ENCODE measurements at regions not wholly inside any gene's neighbourhood (a gene's known extent, or its start where the extent isn't known, plus 50 kb on each side); places are given as distances from the start of the nearest gene placed in this dataset.

DNA sequence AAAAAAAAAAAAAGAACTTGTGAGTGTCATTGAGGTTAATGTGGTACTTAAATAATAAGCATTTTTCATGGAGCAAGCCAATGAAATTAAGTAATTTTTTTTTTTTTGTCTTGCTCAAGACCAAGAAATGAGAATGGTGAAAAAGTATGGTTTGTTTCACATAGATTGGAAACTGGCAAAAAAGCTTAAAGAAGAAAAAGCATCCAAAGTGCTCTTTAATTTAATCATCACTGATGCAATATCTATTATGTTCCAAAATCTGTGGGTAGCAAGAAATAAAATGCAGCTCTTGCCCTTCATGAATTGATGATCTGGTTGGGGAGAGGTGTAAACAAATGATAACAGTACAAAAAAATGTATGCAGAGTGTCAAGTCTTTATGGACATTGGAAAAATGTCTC, 980.6 kb downstream of the REEP3 start:
- no peak for DNase-seq (ENCODE audit: low read depth in 2 of 2)

DNA sequence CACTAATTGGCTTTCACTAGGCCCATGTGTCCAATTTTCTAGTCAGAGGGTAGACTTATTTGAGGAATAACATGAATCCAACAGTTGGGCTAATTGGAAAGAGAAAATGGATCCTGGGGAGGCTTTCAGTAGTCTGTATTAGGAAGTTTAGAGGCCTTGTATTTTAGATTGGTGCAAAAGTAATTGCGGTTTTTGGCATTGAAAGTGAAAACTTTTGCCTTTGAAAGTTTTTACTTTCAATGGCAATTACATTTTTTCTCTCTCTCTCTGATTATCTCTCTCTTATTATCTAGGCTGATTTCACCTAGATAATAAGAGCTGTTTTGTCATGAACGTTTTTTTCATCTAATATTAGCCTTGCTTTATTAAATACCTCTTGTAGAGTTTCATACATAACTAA, 981.7 kb downstream of the REEP3 start:
- DNase-seq (ENCODE audit: low read depth in 2 of 2), result no peak

DNA sequence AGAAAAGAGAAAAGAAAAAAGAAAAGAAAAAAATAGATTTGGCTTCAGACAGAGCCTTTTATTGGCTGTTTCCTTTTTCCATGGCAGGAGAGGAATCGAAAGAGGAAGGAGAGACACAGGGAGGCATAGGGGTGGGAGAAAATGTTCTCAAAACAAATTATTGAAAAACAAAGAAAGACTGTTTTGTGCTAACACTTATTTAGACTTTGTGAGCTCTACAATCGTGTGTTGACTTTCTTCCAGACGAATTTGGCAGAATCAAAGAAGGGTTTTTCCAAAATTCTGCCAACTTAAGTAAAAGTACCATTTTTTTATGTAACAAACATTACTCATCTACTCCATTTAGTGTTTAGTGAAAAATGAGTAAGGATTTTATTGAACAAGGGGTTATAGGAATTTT, 982.2 kb downstream of the REEP3 start:
- no peak for DNase-seq (ENCODE audit: low read depth in 2 of 2)

DNA sequence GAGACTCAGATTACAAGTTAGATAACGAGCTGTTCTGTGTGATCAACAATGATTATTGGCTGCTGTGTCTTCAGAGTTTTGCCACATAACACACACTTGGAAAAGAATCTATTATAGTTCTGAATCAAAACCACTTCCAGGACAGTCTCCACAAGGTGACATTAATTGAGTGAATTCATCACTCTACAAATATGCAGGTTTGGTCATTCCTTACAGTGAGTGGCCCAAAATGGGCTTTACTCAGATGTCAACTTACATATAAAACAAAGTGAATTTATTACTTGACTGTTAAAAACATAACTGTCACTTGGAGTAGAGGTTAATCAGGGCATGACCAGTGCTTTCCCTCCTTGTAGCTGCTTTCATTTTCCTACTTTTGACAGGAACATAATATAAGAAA, 984.3 kb downstream of the REEP3 start:
- no peak for DNase-seq (ENCODE audit: low read depth in 2 of 2)

DNA sequence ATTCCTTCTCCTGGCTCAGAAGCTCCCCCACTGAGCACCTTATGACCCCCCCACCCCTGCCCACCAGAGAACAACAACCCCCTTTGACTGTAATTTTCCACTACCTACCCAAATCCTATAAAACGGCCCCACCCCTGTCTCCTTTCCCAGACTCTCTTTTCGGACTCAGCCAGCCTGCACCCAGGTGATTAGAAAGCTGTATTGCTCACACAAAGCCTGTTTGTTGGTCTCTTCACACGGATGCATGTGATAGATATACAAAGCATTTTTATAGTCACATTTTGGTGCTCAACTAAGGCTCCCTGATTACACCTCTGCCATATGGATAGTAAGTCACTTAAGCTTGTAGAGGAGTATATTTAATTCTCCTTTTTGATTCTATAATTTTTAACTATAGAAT, 985.8 kb downstream of the REEP3 start:
- DNase-seq (ENCODE audit: low read depth in 2 of 2), result no peak

GRCh38 chr10:64507651-64508028, 986.4 kb downstream of the REEP3 start:
- DNase-seq (ENCODE audit: low read depth in 2 of 2), result no peak

DNA sequence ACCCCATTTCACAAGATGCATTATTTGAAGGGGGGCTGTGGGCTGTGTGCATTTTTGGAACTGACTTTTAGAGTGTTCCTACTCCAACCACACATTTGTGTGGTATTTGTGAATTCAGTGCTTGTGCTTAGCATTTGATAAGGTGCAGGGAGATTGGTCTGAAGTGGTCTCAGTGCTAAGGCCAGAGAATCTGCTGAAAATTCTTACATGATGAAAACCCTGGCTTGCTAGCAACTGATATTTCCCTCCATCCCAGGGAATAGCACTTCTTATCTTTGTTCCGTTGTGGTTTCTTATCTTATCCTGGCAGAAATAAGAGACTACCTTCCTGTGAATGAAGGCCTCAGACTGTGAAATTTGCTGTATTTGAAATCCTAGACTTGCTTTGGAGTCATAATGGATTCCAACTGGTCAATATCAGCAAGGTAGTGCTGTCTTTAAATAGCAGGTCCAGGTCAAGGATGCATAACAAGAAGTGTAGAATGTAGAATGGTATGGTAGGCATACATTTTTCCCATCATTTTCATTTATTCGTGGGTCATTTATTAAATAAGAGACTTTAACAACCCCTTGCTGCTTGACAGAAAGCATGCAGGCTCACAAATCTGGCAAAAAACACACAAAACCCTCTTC, 986.9 kb downstream of the REEP3 start:
- no peak for DNase-seq (ENCODE audit: low read depth in 2 of 2)

GRCh38 chr10:64515970-64516699, 994.9 kb downstream of the REEP3 start:
- DNase-seq (ENCODE audit: low read depth in 2 of 2), result no peak

GRCh38 chr10:64518456-64518855, 997.3 kb downstream of the REEP3 start:
- no peak for DNase-seq (ENCODE audit: low read depth in 2 of 2)

DNA sequence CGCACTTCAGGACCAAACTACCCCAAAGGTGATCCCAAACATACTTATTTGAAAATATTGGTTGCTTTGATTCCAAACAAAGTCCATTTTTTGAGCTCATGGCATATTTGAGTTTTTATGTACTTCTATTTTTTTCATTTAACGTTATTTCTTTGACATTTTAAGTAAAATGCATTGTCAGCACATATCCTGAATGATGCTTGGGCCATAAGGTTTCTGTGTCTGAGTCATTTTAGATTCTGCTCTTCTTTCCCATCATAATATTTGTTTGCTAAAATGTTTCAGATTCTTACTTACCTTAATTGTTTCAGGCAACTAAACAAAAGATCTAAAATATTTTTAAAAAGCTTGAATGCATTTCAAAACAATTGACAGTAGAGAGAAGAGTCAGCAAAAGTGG, 998.2 kb downstream of the REEP3 start:
- DNase-seq (ENCODE audit: low read depth in 2 of 2), result no peak

- no peak for DNase-seq (ENCODE audit: low read depth in 2 of 2)
Measured at GRCh38 chr10:64519831-64520230, 998.6 kb downstream of the REEP3 start.

DNA sequence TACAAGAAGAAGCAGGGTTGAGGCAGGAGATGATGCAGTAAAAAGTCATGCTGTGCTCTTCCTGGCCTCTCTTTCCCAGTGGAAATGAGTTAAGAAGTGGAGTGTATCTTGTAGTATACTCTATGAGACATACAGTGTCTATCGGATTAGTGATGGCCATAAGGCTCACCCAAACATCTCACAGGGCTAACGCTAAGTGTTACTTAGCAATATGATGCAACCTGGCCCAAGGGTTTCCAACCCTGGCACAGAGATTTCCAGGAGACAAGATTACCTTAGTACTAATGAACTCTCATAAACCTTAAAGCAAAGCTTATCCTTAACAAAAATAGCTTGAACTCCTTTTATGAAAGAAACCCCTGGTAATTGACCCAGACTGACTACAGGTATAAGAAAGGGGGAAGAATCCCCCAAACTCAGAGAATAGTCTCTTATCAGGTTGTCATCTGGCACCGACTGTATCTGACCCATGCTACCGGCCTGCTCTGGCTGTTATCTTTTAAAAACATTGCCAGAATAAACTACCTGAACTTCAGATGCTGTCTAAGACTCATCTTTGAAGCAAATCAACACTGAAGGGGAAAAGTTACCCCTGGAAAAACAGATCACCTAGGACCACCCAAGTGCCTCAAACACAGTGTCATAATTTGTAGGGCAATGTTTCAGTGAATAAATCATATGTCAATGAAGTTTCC, 1002.0 kb downstream of the REEP3 start:
- DNase-seq (ENCODE audit: low read depth in 2 of 2), result no peak

DNA sequence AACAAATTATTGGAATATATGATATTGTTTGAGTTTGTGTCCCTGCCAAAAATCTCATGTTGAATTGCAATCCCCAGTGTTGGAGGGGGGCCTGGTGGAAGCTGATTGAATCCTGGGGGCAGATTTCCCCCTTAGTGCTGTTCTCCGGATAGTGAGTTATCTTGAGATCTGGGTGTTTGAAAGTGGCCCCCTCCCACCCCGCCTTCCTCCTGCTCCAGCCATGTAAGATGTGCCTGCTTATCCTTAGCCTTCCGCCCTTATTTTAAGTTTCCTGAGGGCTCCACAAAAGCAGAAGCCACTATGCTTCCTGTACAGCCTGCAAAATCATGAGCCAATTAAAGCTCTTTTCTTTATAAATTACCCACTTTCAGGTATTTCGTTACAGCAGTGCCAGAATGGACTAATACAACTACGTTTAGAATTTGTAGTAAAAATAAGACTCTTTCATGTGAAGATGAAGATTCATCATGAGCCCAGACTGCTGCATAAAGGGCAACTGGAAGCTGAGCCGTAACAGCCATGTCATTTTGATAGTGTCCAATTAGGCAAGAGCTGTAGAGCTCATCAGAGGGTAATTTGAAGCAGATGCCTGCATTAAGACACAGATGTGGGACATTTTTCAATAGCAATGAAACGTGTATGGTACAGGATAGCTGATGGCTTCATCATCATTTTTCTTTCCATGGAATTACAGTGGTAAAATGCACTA, 1007.2 kb downstream of the REEP3 start:
- DNase-seq (ENCODE audit: low read depth in 2 of 2), result no peak

DNA sequence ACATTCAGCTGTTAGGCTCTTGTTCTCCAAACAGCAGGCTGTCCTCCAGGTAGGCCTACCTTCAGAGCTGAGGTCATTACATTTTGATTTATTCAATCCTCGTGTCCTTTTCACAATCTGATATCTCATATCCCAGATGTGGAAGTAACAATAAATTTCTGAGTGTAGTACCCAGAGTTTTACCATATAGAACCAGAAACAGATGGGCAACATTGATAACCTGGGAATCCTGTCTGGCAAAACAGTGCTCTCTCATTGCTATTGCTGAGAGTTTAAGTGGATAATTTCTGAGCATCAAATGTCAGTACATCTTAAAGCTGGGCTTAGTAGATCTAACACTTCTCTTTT, 1007.8 kb downstream of the REEP3 start:
- no peak for DNase-seq (ENCODE audit: low read depth in 2 of 2)

- DNase-seq (ENCODE audit: low read depth in 2 of 2), result no peak
Measured at GRCh38 chr10:64534616-64535015, 1013.4 kb downstream of the REEP3 start.

DNA sequence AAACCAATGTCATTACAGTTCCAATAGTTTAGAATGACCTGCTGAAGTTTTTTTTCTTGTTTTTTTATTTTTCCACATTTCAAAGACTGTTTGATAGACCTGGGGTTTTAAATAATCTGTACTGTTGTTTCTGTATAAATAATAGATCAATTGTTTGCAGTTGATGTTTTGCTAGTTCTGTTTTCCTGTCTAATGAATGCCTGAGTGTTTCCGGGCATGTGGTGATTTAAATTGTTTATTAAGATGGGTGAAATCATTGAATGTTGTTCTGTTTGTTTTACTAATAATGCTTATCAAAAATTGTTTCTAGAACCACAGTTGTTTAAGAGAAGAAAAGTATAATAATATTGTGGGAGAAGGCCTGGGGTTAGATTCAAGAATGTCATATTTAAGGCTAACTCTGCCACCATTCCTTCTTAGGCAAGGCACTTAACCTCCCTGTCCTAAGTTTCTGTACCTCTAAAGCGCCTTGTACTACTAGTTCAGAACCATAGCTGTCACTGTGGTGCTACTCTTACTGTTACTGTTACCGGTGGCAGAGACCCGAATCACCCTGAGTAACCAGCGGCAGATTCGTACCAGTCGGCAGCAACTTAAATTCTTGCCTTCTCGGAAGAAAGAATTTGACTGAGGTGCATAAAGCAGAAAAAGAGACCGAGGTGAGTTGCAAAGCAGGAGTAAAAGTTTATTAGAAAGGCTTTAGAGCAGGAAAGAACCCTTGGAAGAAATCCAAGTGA, 1014.1 kb downstream of the REEP3 start:
- DNase-seq (ENCODE audit: low read depth in 2 of 2), result no peak

- DNase-seq (ENCODE audit: low read depth in 2 of 2), result no peak
Measured at GRCh38 chr10:64537112-64537511, 1015.9 kb downstream of the REEP3 start.

GRCh38 chr10:64537928-64538327, 1016.7 kb downstream of the REEP3 start:
- no peak for DNase-seq (ENCODE audit: low read depth in 2 of 2)

GRCh38 chr10:64546073-64546472, 1024.9 kb downstream of the REEP3 start:
- DNase-seq (ENCODE audit: low read depth in 2 of 2), result no peak

GRCh38 chr10:64547168-64547567, 1026.0 kb downstream of the REEP3 start:
- no peak for DNase-seq (ENCODE audit: low read depth in 2 of 2)

GRCh38 chr10:64555666-64556065, 1034.5 kb downstream of the REEP3 start:
- no peak for DNase-seq (ENCODE audit: low read depth in 2 of 2)

Measured in stimulated activated CD8-positive, alpha-beta memory T cell treated with anti-CD3 and anti-CD28 coated beads, Interleukin-7, amount 100 ng/mL, for 1 hour (primary cell).